ENCODE measurements at regions not wholly inside any gene's neighbourhood (a gene's known extent, or its start where the extent isn't known, plus 50 kb on each side); places are given as distances from the start of the nearest gene placed in this dataset.

DNA sequence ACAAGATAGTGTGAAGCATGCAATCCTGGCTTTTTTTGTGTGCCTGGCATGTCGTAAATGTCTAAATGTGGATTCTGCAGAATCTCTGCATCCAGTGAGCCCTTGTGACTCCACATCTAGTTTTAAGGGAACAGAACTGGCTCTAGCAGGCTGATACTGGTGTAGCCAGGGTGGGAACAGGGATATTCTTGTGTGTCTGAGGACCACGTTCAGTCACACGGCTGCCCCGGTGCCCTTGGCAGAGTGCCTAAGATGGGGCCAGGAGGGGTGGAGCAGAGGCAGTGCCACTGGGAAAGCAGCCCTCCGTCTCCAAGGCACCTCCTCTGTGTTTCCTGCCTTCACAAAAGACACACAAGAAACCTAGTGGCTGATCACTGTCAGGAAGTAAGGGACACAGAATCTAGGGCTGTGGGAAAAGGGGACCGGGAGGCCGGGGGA lies 91.5 kb upstream of the PARD3B start (continued):
- TF ChIP-seq, protein P1, sequence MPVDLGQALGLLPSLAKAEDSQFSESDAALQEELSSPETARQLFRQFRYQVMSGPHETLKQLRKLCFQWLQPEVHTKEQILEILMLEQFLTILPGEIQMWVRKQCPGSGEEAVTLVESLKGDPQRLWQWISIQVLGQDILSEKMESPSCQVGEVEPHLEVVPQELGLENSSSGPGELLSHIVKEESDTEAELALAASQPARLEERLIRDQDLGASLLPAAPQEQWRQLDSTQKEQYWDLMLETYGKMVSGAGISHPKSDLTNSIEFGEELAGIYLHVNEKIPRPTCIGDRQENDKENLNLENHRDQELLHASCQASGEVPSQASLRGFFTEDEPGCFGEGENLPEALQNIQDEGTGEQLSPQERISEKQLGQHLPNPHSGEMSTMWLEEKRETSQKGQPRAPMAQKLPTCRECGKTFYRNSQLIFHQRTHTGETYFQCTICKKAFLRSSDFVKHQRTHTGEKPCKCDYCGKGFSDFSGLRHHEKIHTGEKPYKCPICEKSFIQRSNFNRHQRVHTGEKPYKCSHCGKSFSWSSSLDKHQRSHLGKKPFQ (tag by site-specific recombination; IDR thresholded peaks at IDR 0.05) = peak; percentile 92
- TF ChIP-seq ZNF280C (tag by site-specific recombination; IDR thresholded peaks at IDR 0.05) = no peak
- TF ChIP-seq PATZ1 (tag by site-specific recombination; IDR thresholded peaks at IDR 0.05) = peak; percentile 48; the same call in 1 of the 2 replicates
- no peak for TF ChIP-seq ZNF146 (tag by site-specific recombination; IDR thresholded peaks at IDR 0.05)
- TF ChIP-seq ZNF707 (tag by site-specific recombination; IDR thresholded peaks at IDR 0.05) = no peak
- TF ChIP-seq ZNF76 (tag by site-specific recombination; IDR thresholded peaks at IDR 0.05; ENCODE audit: borderline replicate concordance, low read depth) = no peak
- peak; percentile 97 for TF ChIP-seq ZBTB48 (tag by site-specific recombination; IDR thresholded peaks at IDR 0.05)
- TF ChIP-seq PRDM6 (tag by site-specific recombination; IDR thresholded peaks at IDR 0.05) = no peak
- no peak for TF ChIP-seq ZNF548 (tag by site-specific recombination; IDR thresholded peaks at IDR 0.05)
- no peak; the same call in 1 of the 2 replicates for TF ChIP-seq CTCF (tag by site-specific recombination; IDR thresholded peaks at IDR 0.05)
- no peak for TF ChIP-seq ZNF221 (tag by site-specific recombination; IDR thresholded peaks at IDR 0.05; ENCODE audit: borderline replicate concordance)
- TF ChIP-seq SP3 (tag by site-specific recombination; IDR thresholded peaks at IDR 0.05) = peak; percentile 27; the same call in 1 of the 2 replicates
- TF ChIP-seq ZNF623 (tag by site-specific recombination; IDR thresholded peaks at IDR 0.05) = no peak
- TF ChIP-seq ZNF664 (tag by site-specific recombination; IDR thresholded peaks at IDR 0.05) = no peak
- TF ChIP-seq ZNF837 (tag by site-specific recombination; IDR thresholded peaks at IDR 0.05) = no peak
- no peak for TF ChIP-seq OVOL3 (tag by site-specific recombination; IDR thresholded peaks at IDR 0.05)
- TF ChIP-seq KLF17 (tag by site-specific recombination; IDR thresholded peaks at IDR 0.05) = no peak
- no peak for TF ChIP-seq PRDM2 (tag by site-specific recombination; IDR thresholded peaks at IDR 0.05; ENCODE audit: borderline replicate concordance)
- TF ChIP-seq ZNF660 (tag by site-specific recombination; IDR thresholded peaks at IDR 0.05) = no peak
- peak; percentile 82 for TF ChIP-seq TRIM28 (IDR thresholded peaks at IDR 0.05; ENCODE audit: borderline replicate concordance, low read length)
- TF ChIP-seq SP2 (tag by site-specific recombination; IDR thresholded peaks at IDR 0.05) = 0 out of 2 replicates have a peak, but pooled peaks have one; percentile 16
- TF ChIP-seq ZNF19 (tag by site-specific recombination; IDR thresholded peaks at IDR 0.05; ENCODE audit: low read depth) = no peak
- no peak for TF ChIP-seq ZNF561 (tag by site-specific recombination; IDR thresholded peaks at IDR 0.05; ENCODE audit: borderline replicate concordance)
- no peak for TF ChIP-seq ZNF324 (tag by site-specific recombination; IDR thresholded peaks at IDR 0.05)

All from HEK293 (cell line).